ENCODE measurements at regions not wholly inside any gene's neighbourhood (a gene's known extent, or its start where the extent isn't known, plus 50 kb on each side); places are given as distances from the start of the nearest gene placed in this dataset.

DNA sequence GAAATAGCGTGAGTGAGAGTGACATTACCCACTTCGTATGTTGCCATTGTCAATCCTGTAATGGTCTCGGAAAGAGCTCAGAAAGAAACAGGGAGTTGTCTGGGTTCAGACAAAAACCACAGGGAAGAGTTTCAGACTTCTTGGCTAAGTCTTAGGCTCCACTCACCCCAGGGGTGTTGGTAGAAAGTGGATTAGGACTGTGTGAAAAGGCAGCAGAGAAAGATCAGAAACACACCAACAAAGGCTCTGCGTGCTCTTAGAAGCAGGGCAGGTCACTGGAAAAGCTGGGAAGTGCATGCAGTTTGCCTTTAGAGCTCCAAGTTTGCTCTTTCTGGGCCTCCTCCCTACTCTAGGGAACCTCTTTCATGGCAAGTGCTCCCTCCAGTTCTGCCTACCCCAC, 106.1 kb upstream of the PLXNC1 start:
- TF ChIP-seq, protein P1, sequence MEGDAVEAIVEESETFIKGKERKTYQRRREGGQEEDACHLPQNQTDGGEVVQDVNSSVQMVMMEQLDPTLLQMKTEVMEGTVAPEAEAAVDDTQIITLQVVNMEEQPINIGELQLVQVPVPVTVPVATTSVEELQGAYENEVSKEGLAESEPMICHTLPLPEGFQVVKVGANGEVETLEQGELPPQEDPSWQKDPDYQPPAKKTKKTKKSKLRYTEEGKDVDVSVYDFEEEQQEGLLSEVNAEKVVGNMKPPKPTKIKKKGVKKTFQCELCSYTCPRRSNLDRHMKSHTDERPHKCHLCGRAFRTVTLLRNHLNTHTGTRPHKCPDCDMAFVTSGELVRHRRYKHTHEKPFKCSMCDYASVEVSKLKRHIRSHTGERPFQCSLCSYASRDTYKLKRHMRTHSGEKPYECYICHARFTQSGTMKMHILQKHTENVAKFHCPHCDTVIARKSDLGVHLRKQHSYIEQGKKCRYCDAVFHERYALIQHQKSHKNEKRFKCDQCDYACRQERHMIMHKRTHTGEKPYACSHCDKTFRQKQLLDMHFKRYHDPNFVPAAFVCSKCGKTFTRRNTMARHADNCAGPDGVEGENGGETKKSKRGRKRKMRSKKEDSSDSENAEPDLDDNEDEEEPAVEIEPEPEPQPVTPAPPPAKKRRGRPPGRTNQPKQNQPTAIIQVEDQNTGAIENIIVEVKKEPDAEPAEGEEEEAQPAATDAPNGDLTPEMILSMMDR (IDR thresholded peaks at IDR 0.05), result no peak
- no peak for TF ChIP-seq POLR2A (IDR thresholded peaks at IDR 0.05)
